GM12878 (cell line): ENCODE measurements at regions not wholly inside any gene's neighbourhood (a gene's known extent, or its start where the extent isn't known, plus 50 kb on each side); places are given as distances from the start of the nearest gene placed in this dataset.

ENCODE experiments used
- ATAC-seq: fragments of 200-7000 bp; cut with Tn5 transposase; 3 replicates; pipeline ENCODE4 v1.9.1; 2020; ENCODE audit warnings: mild to moderate bottlenecking, moderate library complexity
- BruUV-seq: library from RNA; stranded (reverse); fragments of 400-500 nt; replicated peaks from 2 replicates; lab custom pipeline; 2021; lab: Mats Ljungman, UMichigan
- CTCF ChIA-PET: fragments of 300-600 bp; sonication (Branson Sonifier 250); formaldehyde crosslinking; extraction: SDS; loops from one replicate; lab custom pipeline; 2021; ENCODE audit warnings: inconsistent platforms; lab: Yijun Ruan, JAX
- POLR2A ChIA-PET: fragments of 350-600 bp; formaldehyde crosslinking; extraction: SDS; loops from one replicate; lab custom pipeline; 2021; ENCODE audit warnings: inconsistent platforms; lab: Charles Lee
- RAD21 ChIA-PET: fragments of 300-600 bp; sonication (Branson Sonifier 250); formaldehyde crosslinking; loops from one replicate; lab custom pipeline; 2023; ENCODE audit warnings: antibody characterized with exemption; ENCODE audit not compliant: unreplicated experiment; lab: Charles Lee
- SMC1A ChIA-PET: fragments of 300-600 bp; sonication (Branson Sonifier 250); formaldehyde crosslinking; loops from one replicate; lab custom pipeline; 2023; ENCODE audit not compliant: unreplicated experiment, uncharacterized antibody; lab: Charles Lee
- DNase-seq: peaks from one replicate; pipeline ENCODE4 v3.0.0-alpha.2; 2011; ENCODE audit warnings: low read depth, low spot score
- FAIRE-seq: peaks from 3 replicates; lab custom pipeline; 2011; peaks lifted over from hg19 to GRCh38; lab: Jason Lieb, UNC
- H2AFZ ChIP-seq: 2 replicates; pipeline ENCODE4 v1.6.0; 2011; ENCODE audit warnings: low read depth, low read length, control low read depth; ENCODE audit not compliant: control insufficient read depth
- H3K27ac ChIP-seq: 2 replicates; pipeline ENCODE4 v1.5.1; 2011; ENCODE audit warnings: control low read depth; ENCODE audit not compliant: control insufficient read depth, insufficient read depth
- H3K27me3 ChIP-seq, 2 experiments: replicated peaks in 1 of 2; 2 replicates each; pipeline versions ENCODE4 v1.6.0 to v1.6.1; 2011; ENCODE audit warnings: low read length in 1 of 2; ENCODE audit not compliant: control insufficient read depth in 2 of 2, insufficient read depth in 2 of 2
- H3K36me3 ChIP-seq, 2 experiments: 2 replicates each; pipeline ENCODE4 v1.5.1; 2011; ENCODE audit warnings: low read length in 1 of 2; ENCODE audit not compliant: control insufficient read depth in 2 of 2, insufficient read depth in 2 of 2
- H3K4me1 ChIP-seq: 2 replicates; pipeline ENCODE4 v1.6.1; 2011; ENCODE audit warnings: mild to moderate bottlenecking, low read length, moderate library complexity, mixed read lengths; ENCODE audit not compliant: control insufficient read depth, insufficient read depth
- H3K4me2 ChIP-seq: 2 replicates; pipeline ENCODE4 v1.6.0; 2011; ENCODE audit warnings: control low read depth; ENCODE audit not compliant: control insufficient read depth, insufficient read depth
- H3K4me3 ChIP-seq: fragments of 200-600 bp; sonication (generic); 2 replicates; pipeline ENCODE4 v1.5.1; 2016
- H3K79me2 ChIP-seq: 2 replicates; pipeline ENCODE4 v1.6.0; 2011; ENCODE audit warnings: low read length; ENCODE audit not compliant: control insufficient read depth, insufficient read depth
- H3K9ac ChIP-seq: 2 replicates; pipeline ENCODE4 v1.8.0; 2011; ENCODE audit warnings: low read length, control low read depth, mixed read lengths; ENCODE audit not compliant: control insufficient read depth, insufficient read depth
- H3K9me3 ChIP-seq: replicated peaks from 3 replicates; pipeline ENCODE4 v1.5.1; 2011; ENCODE audit warnings: mild to moderate bottlenecking, low read length; ENCODE audit not compliant: control insufficient read depth, insufficient read depth
- H4K20me1 ChIP-seq: 2 replicates; pipeline ENCODE4 v1.6.0; 2011; ENCODE audit not compliant: control insufficient read depth, insufficient read depth
- BCL3 ChIP-seq: IDR thresholded peaks from 2 replicates; pipeline ENCODE4 v1.6.1; 2011; ENCODE audit warnings: borderline replicate concordance, low read depth, mild to moderate bottlenecking, moderate library complexity, low read length; ENCODE audit not compliant: insufficient read depth, poor library complexity, severe bottlenecking
- BRCA1 ChIP-seq: IDR thresholded peaks from 2 replicates; pipeline ENCODE4 v1.6.1; 2011; ENCODE audit warnings: low read depth, low read length, improper control_type of control experiment
- ETV6 ChIP-seq, 2 experiments: fragments of 450-650 bp in 1 of 2; IDR thresholded peaks in 1 of 2; conservative IDR thresholded peaks in 1 of 2; 2 replicates each; pipeline ENCODE4 v1.6.1; 2014; ENCODE audit warnings: antibody characterized with exemption in 1 of 2, borderline replicate concordance in 1 of 2, low read depth in 1 of 2, mild to moderate bottlenecking in 1 of 2, moderate library complexity in 1 of 2
- FOXM1 ChIP-seq: IDR thresholded peaks from 2 replicates; pipeline ENCODE4 v1.6.1; 2012; ENCODE audit warnings: low read depth, mild to moderate bottlenecking, inconsistent platforms, low read length, moderate library complexity
- GATAD2B ChIP-seq: fragments of 450-650 bp; conservative IDR thresholded peaks from 2 replicates; pipeline ENCODE4 v1.6.1; 2017; ENCODE audit warnings: low read depth, mild to moderate bottlenecking, moderate library complexity
- IKZF2 ChIP-seq, 2 experiments: fragments of 450-650 bp; IDR thresholded peaks; 2 replicates each; pipeline ENCODE4 v1.6.1; 2017; ENCODE audit warnings: mild to moderate bottlenecking in 2 of 2, moderate library complexity in 2 of 2
- PBX3 ChIP-seq: IDR thresholded peaks from 2 replicates; pipeline ENCODE4 v1.6.1; 2011; ENCODE audit warnings: mild to moderate bottlenecking, low read depth, low read length, moderate library complexity; ENCODE audit not compliant: insufficient replicate concordance
- SIX5 ChIP-seq: IDR thresholded peaks from 2 replicates; pipeline ENCODE4 v1.6.1; 2011; ENCODE audit warnings: mild to moderate bottlenecking, low read depth, low read length, moderate library complexity; ENCODE audit not compliant: severe bottlenecking
- TAF1 ChIP-seq: IDR thresholded peaks from 2 replicates; pipeline ENCODE4 v1.6.1; 2011; ENCODE audit warnings: mild to moderate bottlenecking, low read depth, low read length, borderline replicate concordance
- ZNF622 ChIP-seq: fragments of 450-650 bp; IDR thresholded peaks from 2 replicates; pipeline ENCODE4 v1.6.1; 2017; ENCODE audit warnings: mild to moderate bottlenecking, inconsistent platforms
- WGBS: methylation state at CpG from one replicate; pipeline ENCODE4 v1.1.6; 2016; ENCODE audit warnings: low lambda C conversion rate; ENCODE audit not compliant: insufficient replicate concordance, insufficient coverage; ENCODE audit errors: missing lambda C conversion rate; 5-methylcytosine and 5-hydroxymethylcytosine counted together
- in situ Hi-C: fragments of 300-500 bp; cut with MboI; formaldehyde crosslinking; loops from 9 replicates; pipeline ENCODE4 v1.14.3; 2018; ENCODE audit warnings: mixed read lengths
- intact Hi-C: fragments of 100-400 bp; cut with micrococcal nuclease; formaldehyde crosslinking; loops from one replicate; pipeline ENCODE4 v1.14.2; 2022; ENCODE audit not compliant: unreplicated experiment
- TF ChIP-seq, protein P1 (sequence below): fragments of 450-650 bp; IDR thresholded peaks from 2 replicates; pipeline ENCODE4 v1.6.1; 2017; ENCODE audit warnings: mild to moderate bottlenecking, moderate library complexity
- TF ChIP-seq, protein P2 (sequence below): fragments of 450-650 bp; formaldehyde crosslinking; IDR thresholded peaks from 2 replicates; pipeline ENCODE4 v1.4.0; 2020; ENCODE audit warnings: mild to moderate bottlenecking, moderate library complexity

GRCh38 chr13:47555235-47555634 lies 445.8 kb downstream of the SUCLA2 start:
- H3K79me2 ChIP-seq: no peaks in the 10 kb centered on the region
- DNase-seq: no peak
- no peaks in the 10 kb centered on the region for H3K9me3 ChIP-seq
- no peak for TF ChIP-seq BRCA1
- TF ChIP-seq, protein P1, sequence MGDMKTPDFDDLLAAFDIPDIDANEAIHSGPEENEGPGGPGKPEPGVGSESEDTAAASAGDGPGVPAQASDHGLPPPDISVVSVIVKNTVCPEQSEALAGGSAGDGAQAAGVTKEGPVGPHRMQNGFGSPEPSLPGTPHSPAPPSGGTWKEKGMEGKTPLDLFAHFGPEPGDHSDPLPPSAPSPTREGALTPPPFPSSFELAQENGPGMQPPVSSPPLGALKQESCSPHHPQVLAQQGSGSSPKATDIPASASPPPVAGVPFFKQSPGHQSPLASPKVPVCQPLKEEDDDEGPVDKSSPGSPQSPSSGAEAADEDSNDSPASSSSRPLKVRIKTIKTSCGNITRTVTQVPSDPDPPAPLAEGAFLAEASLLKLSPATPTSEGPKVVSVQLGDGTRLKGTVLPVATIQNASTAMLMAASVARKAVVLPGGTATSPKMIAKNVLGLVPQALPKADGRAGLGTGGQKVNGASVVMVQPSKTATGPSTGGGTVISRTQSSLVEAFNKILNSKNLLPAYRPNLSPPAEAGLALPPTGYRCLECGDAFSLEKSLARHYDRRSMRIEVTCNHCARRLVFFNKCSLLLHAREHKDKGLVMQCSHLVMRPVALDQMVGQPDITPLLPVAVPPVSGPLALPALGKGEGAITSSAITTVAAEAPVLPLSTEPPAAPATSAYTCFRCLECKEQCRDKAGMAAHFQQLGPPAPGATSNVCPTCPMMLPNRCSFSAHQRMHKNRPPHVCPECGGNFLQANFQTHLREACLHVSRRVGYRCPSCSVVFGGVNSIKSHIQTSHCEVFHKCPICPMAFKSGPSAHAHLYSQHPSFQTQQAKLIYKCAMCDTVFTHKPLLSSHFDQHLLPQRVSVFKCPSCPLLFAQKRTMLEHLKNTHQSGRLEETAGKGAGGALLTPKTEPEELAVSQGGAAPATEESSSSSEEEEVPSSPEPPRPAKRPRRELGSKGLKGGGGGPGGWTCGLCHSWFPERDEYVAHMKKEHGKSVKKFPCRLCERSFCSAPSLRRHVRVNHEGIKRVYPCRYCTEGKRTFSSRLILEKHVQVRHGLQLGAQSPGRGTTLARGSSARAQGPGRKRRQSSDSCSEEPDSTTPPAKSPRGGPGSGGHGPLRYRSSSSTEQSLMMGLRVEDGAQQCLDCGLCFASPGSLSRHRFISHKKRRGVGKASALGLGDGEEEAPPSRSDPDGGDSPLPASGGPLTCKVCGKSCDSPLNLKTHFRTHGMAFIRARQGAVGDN: no peak
- TF ChIP-seq PBX3: no peak
- TF ChIP-seq SIX5: no peak
- no peak for TF ChIP-seq ETV6 (conservative IDR thresholded peaks at IDR 0.05 in 1 of 2, IDR thresholded peaks at IDR 0.05 in 1 of 2; ENCODE audit: borderline replicate concordance in 1 of 2, low read depth in 1 of 2)
- TF ChIP-seq BCL3: no peak
- no peak for TF ChIP-seq FOXM1
- no peak for TF ChIP-seq IKZF2 (IDR thresholded peaks at IDR 0.05)
- TF ChIP-seq, protein P2, sequence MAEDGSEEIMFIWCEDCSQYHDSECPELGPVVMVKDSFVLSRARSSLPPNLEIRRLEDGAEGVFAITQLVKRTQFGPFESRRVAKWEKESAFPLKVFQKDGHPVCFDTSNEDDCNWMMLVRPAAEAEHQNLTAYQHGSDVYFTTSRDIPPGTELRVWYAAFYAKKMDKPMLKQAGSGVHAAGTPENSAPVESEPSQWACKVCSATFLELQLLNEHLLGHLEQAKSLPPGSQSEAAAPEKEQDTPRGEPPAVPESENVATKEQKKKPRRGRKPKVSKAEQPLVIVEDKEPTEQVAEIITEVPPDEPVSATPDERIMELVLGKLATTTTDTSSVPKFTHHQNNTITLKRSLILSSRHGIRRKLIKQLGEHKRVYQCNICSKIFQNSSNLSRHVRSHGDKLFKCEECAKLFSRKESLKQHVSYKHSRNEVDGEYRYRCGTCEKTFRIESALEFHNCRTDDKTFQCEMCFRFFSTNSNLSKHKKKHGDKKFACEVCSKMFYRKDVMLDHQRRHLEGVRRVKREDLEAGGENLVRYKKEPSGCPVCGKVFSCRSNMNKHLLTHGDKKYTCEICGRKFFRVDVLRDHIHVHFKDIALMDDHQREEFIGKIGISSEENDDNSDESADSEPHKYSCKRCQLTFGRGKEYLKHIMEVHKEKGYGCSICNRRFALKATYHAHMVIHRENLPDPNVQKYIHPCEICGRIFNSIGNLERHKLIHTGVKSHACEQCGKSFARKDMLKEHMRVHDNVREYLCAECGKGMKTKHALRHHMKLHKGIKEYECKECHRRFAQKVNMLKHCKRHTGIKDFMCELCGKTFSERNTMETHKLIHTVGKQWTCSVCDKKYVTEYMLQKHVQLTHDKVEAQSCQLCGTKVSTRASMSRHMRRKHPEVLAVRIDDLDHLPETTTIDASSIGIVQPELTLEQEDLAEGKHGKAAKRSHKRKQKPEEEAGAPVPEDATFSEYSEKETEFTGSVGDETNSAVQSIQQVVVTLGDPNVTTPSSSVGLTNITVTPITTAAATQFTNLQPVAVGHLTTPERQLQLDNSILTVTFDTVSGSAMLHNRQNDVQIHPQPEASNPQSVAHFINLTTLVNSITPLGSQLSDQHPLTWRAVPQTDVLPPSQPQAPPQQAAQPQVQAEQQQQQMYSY (CRISPR knock-in tag): no peak
- no peak for TF ChIP-seq TAF1
- TF ChIP-seq GATAD2B: no peak
- no peak for TF ChIP-seq ZNF622
- TF ChIP-seq, all 136 proteins: peak for 0
- BruUV-seq: no TSS peak
- Histone ChIP-seq H4K20me1 (no peaks in the 10 kb centered on the region), H3K4me1 (no peaks in the 10 kb centered on the region), H3K27ac (no peak overlapping the region), H3K4me2 (no peak overlapping the region), H3K36me3 (no peaks in the 10 kb centered on the region), H3K9ac (no peak overlapping the region), H3K27me3 (no peaks in the 10 kb centered on the region), H2AFZ (no peak overlapping the region), H3K4me3 (no peak overlapping the region)
- ChIA-PET SMC1A (no interaction called here), POLR2A (no interaction called here), CTCF (no interaction called here), RAD21 (no interaction called here)
- in situ Hi-C loops (no loop called here), intact Hi-C loops (no loop called here)
- ATAC-seq (no peak), FAIRE-seq (no peak)
- 5% methylated on average over 1 of the region's 1 CpG for WGBS
